Neutrophil (primary cell): ENCODE measurements at regions not wholly inside any gene's neighbourhood (a gene's known extent, or its start where the extent isn't known, plus 50 kb on each side); places are given as distances from the start of the nearest gene placed in this dataset.
A peak's percentile ranks its signal among the peaks of the same experiment; 100 is the strongest.
"Not testable (repeated sequence)": the region's sequence is repeated elsewhere in the genome, so short reads cannot be mapped to it uniquely, and the experiment has no call there.

Experiments used
- H3K27ac ChIP-seq: fragments of 200-600 bp; sonication (generic); 2 replicates; pipeline ENCODE4 v1.5.1; 2016; ENCODE audit warnings: mild to moderate bottlenecking, moderate library complexity
- H3K27me3 ChIP-seq: fragments of 200-600 bp; sonication (generic); 2 replicates; pipeline ENCODE4 v1.6.0; 2016; ENCODE audit warnings: mild to moderate bottlenecking
- H3K36me3 ChIP-seq: fragments of 200-600 bp; sonication (generic); 2 replicates; pipeline ENCODE4 v1.5.1; 2017
- H3K4me1 ChIP-seq, 2 experiments: fragments of 200-600 bp in 1 of 2; sonication (generic) in 1 of 2; 1 replicate in 1 of 2; 2 replicates in 1 of 2; pipeline versions ENCODE4 v1.5.1 to v1.6.1; 2013 to 2016; ENCODE audit warnings: low read depth in 1 of 2, low read length in 1 of 2, mild to moderate bottlenecking in 1 of 2, moderate library complexity in 1 of 2; ENCODE audit not compliant: control insufficient read depth in 1 of 2, insufficient read depth in 1 of 2
- H3K4me3 ChIP-seq, 2 experiments: fragments of 200-600 bp in 1 of 2; sonication (generic) in 1 of 2; 1 replicate in 1 of 2; 2 replicates in 1 of 2; pipeline ENCODE4 v1.5.1; 2013 to 2016; ENCODE audit warnings: low read depth in 1 of 2, low read length in 1 of 2, mild to moderate bottlenecking in 1 of 2, moderate library complexity in 1 of 2
- H3K9me3 ChIP-seq: fragments of 200-600 bp; sonication (generic); 2 replicates; pipeline ENCODE4 v1.5.1; 2016
- TF ChIP-seq, protein P1 (sequence below): fragments of 200-600 bp; sonication (generic); IDR thresholded peaks from 2 replicates; pipeline ENCODE4 v1.5.1; 2016; ENCODE audit warnings: antibody characterized with exemption

DNA sequence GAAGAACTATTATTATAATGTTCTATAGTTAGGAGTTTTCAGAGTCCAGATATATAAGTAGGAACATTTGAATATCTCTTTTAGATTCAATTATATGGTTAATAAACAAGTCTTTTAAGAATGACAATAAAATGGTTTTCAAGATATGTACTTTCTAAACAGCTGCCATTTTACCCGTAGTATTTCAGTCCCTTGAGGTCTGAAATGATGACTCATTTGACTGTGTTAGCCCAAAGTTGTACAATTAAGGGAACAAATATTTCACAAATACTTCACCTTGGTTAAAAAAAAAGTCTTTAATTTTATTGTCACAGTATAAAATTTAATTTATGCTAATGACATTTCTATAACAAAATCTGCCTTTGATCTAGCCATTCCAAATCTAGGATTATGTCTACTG, 91.6 kb upstream of the TANK start:
- TF ChIP-seq, protein P1, sequence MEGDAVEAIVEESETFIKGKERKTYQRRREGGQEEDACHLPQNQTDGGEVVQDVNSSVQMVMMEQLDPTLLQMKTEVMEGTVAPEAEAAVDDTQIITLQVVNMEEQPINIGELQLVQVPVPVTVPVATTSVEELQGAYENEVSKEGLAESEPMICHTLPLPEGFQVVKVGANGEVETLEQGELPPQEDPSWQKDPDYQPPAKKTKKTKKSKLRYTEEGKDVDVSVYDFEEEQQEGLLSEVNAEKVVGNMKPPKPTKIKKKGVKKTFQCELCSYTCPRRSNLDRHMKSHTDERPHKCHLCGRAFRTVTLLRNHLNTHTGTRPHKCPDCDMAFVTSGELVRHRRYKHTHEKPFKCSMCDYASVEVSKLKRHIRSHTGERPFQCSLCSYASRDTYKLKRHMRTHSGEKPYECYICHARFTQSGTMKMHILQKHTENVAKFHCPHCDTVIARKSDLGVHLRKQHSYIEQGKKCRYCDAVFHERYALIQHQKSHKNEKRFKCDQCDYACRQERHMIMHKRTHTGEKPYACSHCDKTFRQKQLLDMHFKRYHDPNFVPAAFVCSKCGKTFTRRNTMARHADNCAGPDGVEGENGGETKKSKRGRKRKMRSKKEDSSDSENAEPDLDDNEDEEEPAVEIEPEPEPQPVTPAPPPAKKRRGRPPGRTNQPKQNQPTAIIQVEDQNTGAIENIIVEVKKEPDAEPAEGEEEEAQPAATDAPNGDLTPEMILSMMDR: no peak
- Histone ChIP-seq H3K36me3 (no peaks in the 10 kb centered on the region), H3K4me3 (no peak overlapping the region), H3K9me3 (no peaks in the 10 kb centered on the region), H3K27me3 (no peaks in the 10 kb centered on the region), H3K4me1 (peaks cover 0 to 12% of the 10 kb centered on the region in 2 experiments), H3K27ac (no peak overlapping the region)

GRCh38 chr2:161070693-161071479, 89.3 kb upstream of the TANK start:
- TF ChIP-seq, protein P1: no peak
- no peaks in the 10 kb centered on the region for H3K9me3 ChIP-seq
- H3K4me1 ChIP-seq: peaks cover 0 to 9% of the 10 kb centered on the region in 2 experiments
- H3K27me3 ChIP-seq: no peaks in the 10 kb centered on the region
- no peak overlapping the region for H3K4me3 ChIP-seq
- H3K36me3 ChIP-seq: no peaks in the 10 kb centered on the region
- peak overlapping the region; percentile 8 for H3K27ac ChIP-seq

- H3K4me1 ChIP-seq: peaks cover 7 to 19% of the 10 kb centered on the region in 2 experiments
- not testable (repeated sequence) for H3K27ac ChIP-seq, H3K27me3 ChIP-seq, H3K4me3 ChIP-seq, H3K36me3 ChIP-seq, H3K9me3 ChIP-seq
Observed at GRCh38 chr2:161072436-161072835, 87.8 kb upstream of the TANK start.

- Histone ChIP-seq H3K27ac (no peak overlapping the region), H3K27me3 (no peaks in the 10 kb centered on the region), H3K4me1 (peaks cover 21 to 24% of the 10 kb centered on the region in 2 experiments), H3K9me3 (no peaks in the 10 kb centered on the region), H3K36me3 (no peaks in the 10 kb centered on the region), H3K4me3 (no peak overlapping the region)
- TF ChIP-seq, protein P1: no peak
Observed at GRCh38 chr2:161075701-161076100, 84.5 kb upstream of the TANK start.

GRCh38 chr2:161076936-161077335, 83.3 kb upstream of the TANK start:
- TF ChIP-seq, protein P1: no peak
- no peak overlapping the region for H3K4me3 ChIP-seq
- no peaks in the 10 kb centered on the region for H3K36me3 ChIP-seq
- H3K27ac ChIP-seq: peak overlapping the region; percentile 84
- H3K27me3 ChIP-seq: no peaks in the 10 kb centered on the region
- no peaks in the 10 kb centered on the region for H3K9me3 ChIP-seq
- H3K4me1 ChIP-seq: peaks cover 21 to 24% of the 10 kb centered on the region in 2 experiments

DNA sequence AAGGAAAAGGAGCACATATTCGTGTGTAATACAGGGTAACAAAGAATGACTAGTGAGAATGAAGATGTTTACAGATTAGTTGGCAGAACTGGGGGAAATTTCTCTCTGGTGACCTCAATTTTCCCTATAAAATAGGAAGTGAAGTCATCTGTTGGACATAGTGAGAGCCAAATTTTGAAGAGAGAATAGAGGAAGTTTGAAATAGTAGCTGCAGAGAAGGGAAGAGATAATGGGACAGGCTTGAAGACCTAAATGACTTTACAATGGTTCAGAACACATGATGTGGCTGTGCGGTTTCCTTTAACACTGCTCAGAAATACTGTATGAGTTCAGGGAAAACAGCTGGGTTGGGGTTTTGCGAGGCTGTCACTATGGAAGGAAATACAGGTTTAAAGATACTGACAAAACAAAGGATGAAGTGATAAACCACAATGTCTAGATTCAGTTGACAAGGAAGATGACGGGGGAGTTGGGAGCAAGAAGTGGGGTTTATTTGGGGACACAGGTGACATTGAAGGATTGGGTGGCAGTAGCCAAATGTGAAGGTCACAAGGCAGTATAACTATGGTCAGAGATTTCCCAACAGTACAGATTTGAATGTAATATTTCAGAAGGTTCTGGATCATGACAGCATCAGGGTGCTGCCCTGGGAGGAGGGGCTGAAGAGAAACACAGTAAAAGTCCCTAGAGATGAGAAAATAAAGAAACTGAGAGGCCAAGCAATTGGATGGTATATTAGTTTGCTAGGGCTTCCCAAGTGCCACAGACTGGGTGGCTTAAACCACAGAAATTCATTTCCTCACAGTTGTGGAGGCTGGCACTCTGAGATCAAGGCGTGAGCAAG, 82.6 kb upstream of the TANK start:
- Histone ChIP-seq H3K27me3 (no peaks in the 10 kb centered on the region), H3K4me1 (peaks cover 21 to 24% of the 10 kb centered on the region in 2 experiments), H3K4me3 (peak overlapping the region in 1 of 2 experiments; percentile 31), H3K36me3 (no peaks in the 10 kb centered on the region), H3K9me3 (no peaks in the 10 kb centered on the region), H3K27ac (peak overlapping the region; percentile 84)
- TF ChIP-seq, protein P1: no peak
